GM19463 (cell line): ENCODE measurements at regions not wholly inside any gene's neighbourhood (a gene's known extent, or its start where the extent isn't known, plus 50 kb on each side); places are given as distances from the start of the nearest gene placed in this dataset.
"Not testable (repeated sequence)": the region's sequence is repeated elsewhere in the genome, so short reads cannot be mapped to it uniquely, and the experiment has no call there.

ENCODE experiments used
- ATAC-seq: cut with Tn5 transposase; IDR thresholded peaks from one replicate; pipeline ENCODE4 v1.9.1; 2021; ENCODE audit warnings: mild to moderate bottlenecking, moderate library complexity; ENCODE audit not compliant: unreplicated experiment

DNA sequence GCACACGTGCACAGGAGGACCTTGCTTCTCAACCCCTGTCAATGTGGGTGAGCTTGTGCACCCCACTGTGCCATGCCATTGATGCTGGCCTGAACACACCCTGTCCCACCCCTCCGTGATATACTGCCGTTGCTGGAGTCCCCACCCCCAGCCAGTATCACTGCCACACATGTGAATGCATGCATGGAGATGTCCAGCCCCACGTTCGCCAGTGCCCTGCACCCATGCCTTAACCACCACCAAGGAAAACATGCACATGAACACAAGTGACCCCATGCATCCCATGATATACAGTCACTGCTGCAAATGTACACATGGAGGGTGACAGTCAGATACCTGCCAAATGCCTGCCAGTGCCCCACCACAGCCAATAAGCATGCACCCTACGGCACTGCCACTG, 692.5 kb upstream of the ZWINT start:
- no peak for ATAC-seq

- ATAC-seq = no peak
These were observed 688.0 kb upstream of the ZWINT start for GRCh38 chr10:57049096-57049495.

GRCh38 chr10:57038531-57038930, 677.5 kb upstream of the ZWINT start:
- no peak for ATAC-seq

GRCh38 chr10:57035310-57035709, 674.3 kb upstream of the ZWINT start:
- ATAC-seq = no peak

DNA sequence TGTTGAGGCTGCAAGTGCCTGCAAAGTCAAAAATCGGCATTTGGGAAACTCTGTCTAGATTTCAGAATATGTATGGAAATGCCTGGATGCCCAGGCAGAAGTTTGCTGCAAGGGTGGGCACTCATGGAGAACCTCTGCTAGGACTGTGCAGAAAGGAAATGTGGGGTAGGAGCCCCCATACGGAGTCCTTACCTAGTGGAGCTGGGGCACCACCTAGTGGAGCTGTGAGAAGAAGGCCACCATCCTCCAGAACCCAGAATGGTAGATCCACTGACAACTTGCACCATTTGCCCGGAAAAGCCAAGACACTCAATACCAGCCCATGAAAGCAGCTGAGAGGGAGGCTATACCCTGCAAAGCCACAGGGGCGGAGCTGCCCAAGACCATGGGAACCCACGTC, 671.2 kb upstream of the ZWINT start:
- not testable (repeated sequence) for ATAC-seq

DNA sequence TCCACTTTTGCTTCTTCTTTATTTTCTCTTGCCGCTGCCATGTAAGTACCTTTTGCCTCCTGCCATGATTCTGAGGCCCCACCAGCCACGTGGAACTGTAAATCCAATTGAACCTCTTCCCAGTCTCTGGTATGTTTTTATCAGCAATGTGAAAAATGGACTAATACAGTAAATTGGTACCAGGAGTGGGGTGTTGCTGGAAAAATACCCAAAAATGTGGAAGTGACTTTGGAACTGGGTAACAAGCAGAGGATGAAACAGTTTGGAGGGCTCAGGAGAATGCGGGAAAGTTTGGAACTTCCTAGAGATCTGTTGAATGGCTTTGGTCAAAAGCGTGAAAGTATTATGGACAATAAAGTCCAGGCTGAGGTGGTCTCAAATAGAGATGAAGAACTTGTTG, 670.3 kb upstream of the ZWINT start:
- ATAC-seq = no peak

- no peak for ATAC-seq
These were observed 665.2 kb upstream of the ZWINT start for GRCh38 chr10:57026307-57026706.

- ATAC-seq = no peak
These were observed 662.6 kb upstream of the ZWINT start for GRCh38 chr10:57023626-57024025.

- no peak for ATAC-seq
These were observed 657.4 kb upstream of the ZWINT start for GRCh38 chr10:57018452-57018851.

GRCh38 chr10:57017356-57018037, 656.4 kb upstream of the ZWINT start:
- ATAC-seq = no peak

GRCh38 chr10:57015595-57016318, 654.7 kb upstream of the ZWINT start:
- no peak for ATAC-seq

DNA sequence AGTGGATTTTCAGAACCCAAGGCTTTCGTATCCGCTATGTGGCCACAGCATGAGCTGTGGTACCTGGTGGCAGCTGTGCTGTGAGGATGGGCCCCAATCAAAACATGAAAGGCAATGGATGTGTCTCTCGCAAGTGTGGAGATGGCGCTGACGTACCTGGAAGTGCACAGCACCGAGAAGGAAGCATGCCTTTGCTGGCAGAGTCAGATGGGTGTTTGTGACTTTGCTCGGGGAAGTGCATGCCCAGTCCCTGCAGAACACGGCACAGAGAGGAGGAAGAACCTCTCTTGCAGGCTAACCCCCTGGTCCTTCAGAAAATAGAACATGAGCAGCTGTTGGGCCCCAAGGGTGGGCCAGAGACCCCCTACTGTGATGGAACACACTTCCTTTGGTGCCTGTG, 654.1 kb upstream of the ZWINT start:
- ATAC-seq = no peak

- ATAC-seq = no peak
These were observed 653.7 kb upstream of the ZWINT start for GRCh38 chr10:57014758-57015157.

- ATAC-seq = no peak
These were observed 647.1 kb upstream of the ZWINT start for GRCh38 chr10:57008189-57008588.

DNA sequence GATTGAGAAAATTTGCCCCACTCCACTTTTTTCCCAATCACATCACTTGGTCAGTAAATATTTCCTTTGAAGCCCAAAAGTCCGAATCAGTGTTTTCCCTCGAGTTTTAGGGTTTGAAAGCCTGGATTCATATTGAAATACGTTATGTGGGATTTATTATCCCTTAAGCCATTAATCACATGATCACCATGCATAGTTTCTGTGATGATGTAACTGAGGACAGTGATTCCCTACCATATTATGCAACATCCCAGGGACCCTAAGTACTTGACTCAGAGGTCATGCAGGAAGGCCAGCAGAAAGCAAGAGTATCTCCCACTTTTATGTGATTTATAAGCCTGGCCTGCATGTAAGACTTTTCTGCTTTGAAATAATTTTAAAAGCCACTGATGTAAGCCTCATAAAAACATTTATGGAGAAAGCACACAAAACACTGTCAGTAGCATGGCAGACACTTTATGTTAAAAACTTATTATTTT, 630.6 kb upstream of the ZWINT start:
- ATAC-seq = no peak

DNA sequence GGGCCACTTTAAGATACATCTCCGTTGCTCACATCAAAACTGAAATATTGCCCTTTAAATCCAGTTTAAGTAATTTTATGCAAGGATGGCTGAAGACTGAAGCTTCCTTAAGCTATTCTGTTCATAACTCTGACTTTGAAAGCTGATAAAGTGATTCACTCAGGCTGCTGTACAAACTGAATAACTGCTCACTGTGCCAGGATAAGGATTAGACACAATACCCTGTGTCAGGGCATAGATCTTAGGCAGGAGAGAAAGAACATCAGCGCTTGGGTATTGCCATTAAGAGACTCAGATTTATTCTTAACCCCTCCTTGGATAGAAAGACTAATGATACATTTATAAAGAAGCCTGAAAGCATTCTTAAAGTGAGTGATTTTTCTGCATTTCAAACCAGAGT, 614.5 kb upstream of the ZWINT start:
- ATAC-seq = no peak

GRCh38 chr10:56973766-56974165, 612.7 kb upstream of the ZWINT start:
- ATAC-seq = no peak

DNA sequence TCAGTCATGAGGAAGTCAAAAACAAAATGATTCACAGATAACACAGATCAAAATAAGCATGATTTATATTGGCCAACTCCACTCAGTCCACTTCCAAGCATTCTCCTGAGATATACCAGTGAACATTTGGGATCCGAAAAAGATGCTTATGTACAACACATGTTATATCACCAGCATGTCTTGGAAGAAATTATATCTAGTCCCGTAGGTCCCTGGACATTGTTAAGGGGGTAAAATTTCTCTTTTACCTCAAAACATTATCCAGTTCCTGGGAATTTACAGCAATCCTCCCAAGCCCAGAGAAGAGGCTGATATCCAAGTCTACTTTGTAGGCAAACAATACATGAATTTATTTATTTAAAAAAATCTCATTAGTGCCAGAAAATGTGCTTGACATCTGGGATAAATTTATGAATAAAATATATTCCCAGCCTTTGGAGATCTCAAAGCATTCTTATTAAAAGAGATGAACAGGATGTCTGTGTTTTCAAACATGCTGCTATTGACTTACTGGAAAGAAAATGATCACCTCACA, 582.2 kb upstream of the ZWINT start:
- ATAC-seq = no peak

GRCh38 chr10:56934515-56934914, 573.5 kb upstream of the ZWINT start:
- ATAC-seq = no peak

DNA sequence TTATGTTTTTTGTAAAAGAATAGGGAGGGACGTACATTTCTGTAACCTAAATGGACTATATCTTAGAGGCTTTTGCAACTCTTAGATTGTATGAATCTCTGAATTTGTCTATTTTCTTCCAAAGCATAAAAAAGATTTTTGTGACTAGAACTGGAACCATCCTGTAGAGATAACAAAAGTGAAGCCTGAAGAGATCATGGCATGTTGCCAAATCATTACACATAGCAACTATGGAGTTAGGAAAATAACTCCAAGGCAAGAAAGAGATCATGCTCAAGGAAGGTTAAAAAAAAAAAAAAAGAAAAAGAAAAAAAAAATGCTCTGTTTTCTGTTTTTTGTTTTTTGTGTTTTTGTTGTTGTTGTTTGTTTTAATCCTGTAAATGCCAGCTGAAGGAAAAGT, 567.7 kb upstream of the ZWINT start:
- no peak for ATAC-seq

DNA sequence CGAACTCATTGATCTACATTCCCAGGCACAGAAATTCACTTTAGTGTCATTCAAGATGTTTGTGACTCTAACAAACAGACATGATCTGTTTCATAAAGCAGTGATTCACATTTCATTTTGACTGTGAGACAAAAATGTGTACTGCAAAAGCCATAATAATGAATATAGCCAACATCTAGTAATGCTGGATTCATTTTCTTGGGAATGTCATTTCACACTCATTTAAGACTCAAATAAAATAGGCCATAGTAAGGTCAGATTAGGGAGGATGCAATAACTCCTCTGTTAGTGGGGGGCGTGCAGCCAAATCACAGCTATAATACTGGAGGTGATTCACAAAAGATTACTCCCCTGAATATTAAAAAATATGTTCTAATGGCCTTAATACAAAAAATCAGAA, 566.6 kb upstream of the ZWINT start:
- no peak for ATAC-seq

DNA sequence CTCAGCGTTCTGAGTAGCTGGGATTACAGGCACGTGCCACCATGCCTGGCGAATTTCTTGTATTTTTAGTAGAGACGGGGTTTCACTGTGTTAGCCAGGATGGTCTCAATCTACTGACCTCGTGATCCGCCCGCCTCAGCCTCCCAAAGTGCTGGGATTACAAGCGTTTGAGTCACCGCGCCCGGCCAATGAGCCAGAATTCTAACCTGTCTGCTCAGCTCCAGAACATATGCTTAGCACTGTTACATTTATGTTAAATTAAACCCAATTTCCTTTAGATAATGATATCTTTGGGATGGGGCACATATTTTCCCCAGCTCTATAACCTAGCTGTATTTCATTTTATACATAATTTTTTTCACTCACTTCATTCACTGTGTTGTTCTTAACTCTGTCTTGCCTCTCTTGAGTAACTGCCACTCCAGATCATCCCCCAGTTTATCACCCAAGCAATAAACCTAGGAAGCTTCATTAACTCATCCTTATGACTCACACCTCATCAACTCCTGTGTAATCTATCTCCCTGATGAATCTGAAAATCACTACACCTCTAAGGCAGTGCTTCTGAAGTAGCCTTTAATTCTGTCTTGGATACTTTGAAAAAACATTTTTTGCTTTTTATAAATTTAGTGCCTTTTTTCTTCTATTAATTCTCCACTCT, 559.7 kb upstream of the ZWINT start:
- ATAC-seq = no peak
